NCI-H748 (cell line): ENCODE measurements at regions not wholly inside any gene's neighbourhood (a gene's known extent, or its start where the extent isn't known, plus 50 kb on each side); places are given as distances from the start of the nearest gene placed in this dataset.
A peak's percentile ranks its signal among the peaks of the same experiment; 100 is the strongest.

Experiments
- DNase-seq: peaks from one replicate; lab custom pipeline; 2025; ENCODE audit not compliant: unreplicated experiment; lab: John Stamatoyannopoulos, UW

GRCh38 chr10:9762966-9763656, 1254.6 kb upstream of the CELF2 start:
- DNase-seq = no peak

DNA sequence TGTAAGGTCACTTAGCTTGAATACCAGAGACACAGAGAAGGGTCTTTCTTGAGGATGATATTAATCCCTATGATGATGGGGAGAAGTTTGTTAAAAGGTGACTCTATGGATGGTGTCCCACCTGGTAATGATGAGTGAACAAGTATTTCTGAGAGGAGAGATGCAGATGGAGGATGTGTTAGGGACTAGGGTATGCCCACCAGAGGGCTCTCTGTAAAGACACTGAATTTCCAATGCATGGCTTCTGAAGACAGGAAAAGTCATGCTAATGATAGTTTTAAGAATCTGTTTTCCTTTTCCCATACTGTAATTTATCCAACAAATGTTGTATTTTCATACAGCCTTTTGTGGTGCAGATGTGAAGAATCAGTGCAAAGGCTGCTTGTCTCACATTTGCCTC, 1250.9 kb upstream of the CELF2 start:
- no peak for DNase-seq

- DNase-seq = no peak
Measured at GRCh38 chr10:9781666-9782065, 1236.0 kb upstream of the CELF2 start.

GRCh38 chr10:9786101-9786500, 1231.6 kb upstream of the CELF2 start:
- DNase-seq = no peak

DNA sequence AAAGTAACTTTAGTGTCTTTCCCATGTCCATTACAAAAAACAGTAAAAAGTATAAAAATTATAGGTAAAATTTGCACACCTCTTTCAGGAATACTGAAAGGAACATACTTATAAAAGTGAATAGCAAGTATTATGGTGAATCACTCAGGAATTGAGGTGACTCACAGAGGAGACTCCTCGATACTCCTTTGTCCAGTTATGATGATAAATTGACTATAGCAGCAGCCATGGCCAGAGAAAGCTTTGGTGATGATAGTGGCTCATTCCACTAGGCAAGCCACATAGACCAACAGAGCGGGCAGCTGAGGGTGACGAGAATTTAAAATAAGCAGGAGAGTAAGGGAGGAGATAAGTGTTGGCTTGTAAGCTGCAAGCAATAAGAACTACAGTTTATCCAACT, 1231.1 kb upstream of the CELF2 start:
- no peak for DNase-seq

DNA sequence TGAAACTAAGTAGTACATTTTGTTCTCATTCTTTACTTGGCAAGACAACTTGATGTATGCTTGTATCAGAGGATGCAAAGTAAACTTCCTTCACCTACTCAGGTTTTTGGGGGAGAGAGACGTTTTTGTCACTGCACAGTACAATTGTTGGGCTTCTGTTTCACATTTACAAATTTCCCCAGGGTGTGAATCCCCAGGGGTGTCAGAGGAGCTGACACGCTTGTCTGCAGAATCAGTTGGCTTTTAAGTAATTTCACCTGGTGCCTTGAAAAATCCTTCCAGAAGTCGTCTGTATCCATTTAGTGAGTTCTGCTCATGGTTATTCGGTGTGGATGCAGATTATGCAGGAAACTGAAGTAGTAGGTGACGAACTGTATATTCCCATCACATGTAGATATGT, 1227.7 kb upstream of the CELF2 start:
- DNase-seq = no peak

DNA sequence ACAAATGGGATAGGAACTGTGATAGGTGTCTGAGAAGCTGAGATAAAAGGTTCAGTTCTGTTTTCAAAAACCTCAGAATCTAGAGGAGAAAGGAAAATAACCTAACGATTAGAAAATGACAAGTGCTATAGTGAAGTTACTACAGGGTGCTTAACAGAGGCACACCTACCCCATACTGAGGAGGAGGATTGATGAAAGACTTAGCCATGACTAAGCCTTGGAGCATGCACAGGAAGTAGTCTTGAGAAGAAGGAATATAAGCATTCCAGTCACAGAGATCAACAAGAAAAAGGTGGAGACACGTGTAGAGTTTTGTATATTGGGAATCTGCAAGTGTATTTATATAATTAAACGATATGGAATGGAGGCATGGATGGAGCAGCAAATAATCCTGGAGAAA, 1225.5 kb upstream of the CELF2 start:
- no peak for DNase-seq

- no peak for DNase-seq
Measured at GRCh38 chr10:9796564-9796963, 1221.1 kb upstream of the CELF2 start.

DNA sequence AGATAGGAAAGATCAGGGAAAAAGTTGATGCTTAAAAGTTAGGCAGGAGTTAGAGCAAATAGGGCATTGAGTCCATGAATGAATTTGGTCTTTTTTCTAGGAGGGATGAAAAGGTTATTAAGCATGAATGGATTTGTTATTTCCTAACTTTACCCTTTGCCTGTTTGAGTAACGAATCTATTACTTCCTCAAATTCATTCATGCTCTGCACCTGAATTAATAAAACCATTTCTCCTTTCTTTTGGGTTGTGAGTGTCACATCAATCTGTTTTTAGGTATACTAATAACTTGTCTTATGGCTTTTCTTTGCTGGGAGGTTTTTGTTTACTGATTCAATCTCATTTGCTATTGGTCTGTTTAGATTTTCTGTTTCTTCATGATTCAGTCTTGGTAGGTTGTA, 1217.7 kb upstream of the CELF2 start:
- DNase-seq = no peak

GRCh38 chr10:9800571-9800970, 1217.1 kb upstream of the CELF2 start:
- no peak for DNase-seq

- DNase-seq = no peak
Measured at GRCh38 chr10:9807846-9808245, 1209.8 kb upstream of the CELF2 start.

GRCh38 chr10:9811601-9812000, 1206.1 kb upstream of the CELF2 start:
- DNase-seq = no peak

DNA sequence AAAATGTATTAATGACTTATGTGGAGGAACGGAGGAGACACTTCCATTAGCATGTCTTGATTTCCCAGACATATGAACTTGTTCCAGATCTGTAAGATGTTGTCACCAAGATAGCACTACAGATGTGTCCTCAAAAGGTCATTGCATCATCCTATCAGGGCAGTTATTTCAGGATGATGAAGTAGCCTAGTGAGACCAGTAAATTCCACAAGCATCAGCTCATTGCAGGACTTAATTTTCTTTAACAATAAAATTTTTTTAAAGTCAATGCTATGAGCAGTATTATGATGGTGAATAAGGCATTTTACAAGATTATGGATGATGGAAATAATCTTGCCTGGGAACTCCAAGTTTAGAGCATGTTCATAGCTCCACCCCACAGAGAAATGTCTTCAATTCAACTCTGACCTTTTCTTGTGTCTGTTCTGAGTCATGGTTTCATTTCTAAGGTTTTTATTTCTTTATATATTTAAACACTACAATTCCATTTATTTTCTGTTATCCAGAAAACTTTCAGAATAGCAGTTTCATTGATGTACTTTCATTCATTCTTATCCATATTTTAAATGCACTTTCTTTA, 1203.3 kb upstream of the CELF2 start:
- no peak for DNase-seq

GRCh38 chr10:9819756-9820494, 1197.7 kb upstream of the CELF2 start:
- no peak for DNase-seq

DNA sequence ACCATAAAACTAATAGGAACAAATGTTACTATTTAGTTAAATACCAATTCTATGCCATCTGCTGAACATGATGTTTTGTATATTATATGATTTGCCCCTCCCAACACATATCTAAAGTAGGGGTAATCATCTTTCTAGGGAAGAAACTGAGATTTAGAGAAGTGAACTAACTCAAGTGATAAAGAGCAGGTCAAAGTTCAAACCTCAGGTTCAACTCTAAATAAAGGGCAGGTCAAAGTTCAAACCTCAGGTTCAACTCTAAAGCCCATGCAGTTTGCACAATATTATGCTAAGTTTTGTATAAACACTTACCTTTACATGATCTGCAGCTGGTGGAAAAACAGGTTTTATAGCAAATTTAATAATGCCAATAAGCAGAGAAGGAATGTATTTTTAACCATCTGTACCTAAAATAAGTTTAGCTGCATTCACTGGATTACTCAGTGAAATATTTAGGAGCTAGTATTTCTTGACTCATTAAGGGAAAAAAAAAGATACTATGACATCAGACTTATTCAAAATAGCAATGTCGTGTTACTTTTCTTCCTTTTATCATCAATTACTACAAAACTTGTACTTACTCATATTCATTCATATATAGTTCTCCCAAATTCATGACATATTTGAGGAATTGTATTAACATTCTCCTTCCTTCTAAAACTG, 1194.3 kb upstream of the CELF2 start:
- DNase-seq = no peak

- DNase-seq = no peak
Measured at GRCh38 chr10:9824631-9825071, 1193.0 kb upstream of the CELF2 start.

GRCh38 chr10:9825491-9826018, 1192.1 kb upstream of the CELF2 start:
- DNase-seq = no peak

GRCh38 chr10:9828110-9828509, 1189.6 kb upstream of the CELF2 start:
- DNase-seq = no peak

GRCh38 chr10:9833942-9834341, 1183.7 kb upstream of the CELF2 start:
- DNase-seq = peak; percentile 39

- DNase-seq = no peak
Measured at GRCh38 chr10:9834434-9834833, 1183.2 kb upstream of the CELF2 start.

DNA sequence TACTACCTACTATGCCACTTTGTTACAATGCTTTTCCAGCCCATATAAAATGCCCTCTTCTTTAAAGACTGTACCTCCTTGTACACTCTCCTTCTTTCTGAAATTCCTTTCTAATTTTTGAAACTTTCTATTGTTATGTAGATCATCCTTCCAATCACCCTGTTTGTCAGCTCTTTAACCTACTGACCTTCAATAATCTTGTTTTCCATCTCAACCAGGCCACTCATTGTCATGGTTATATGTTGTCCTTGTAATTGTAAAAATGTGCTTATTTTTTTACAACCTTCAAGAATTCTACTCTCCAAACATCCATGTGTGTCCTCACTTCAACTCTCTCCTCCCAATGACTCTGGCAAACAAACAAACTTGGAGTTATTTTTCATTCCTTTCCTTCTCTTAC, 1172.6 kb upstream of the CELF2 start:
- DNase-seq = no peak

DNA sequence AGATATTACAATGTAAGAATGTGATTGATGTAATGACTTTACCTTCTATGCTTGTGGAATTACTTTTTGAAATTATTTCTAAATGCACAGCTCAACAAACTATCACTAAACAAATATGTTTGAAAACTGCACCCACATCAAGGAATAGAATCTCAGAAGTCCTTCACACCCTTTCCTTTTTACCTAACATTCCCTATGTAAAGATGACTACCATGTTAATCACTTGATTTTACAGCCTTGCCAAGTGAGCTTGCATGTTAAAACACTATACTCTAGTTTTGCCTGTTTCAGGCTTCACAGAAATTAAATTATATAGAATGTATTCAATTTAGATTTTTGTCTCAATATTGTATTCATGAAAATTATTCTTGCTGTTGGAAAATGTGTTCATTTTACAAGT, 1169.4 kb upstream of the CELF2 start:
- DNase-seq = no peak
